HCT116 (cell line): ENCODE measurements at regions not wholly inside any gene's neighbourhood (a gene's known extent, or its start where the extent isn't known, plus 50 kb on each side); places are given as distances from the start of the nearest gene placed in this dataset.

Experiments
- ATAC-seq: fragments of 200-7000 bp; cut with Tn5 transposase; 2 replicates; pipeline ENCODE4 v1.9.1; 2020; ENCODE audit warnings: mild to moderate bottlenecking, moderate library complexity
- BruUV-seq: library from RNA; stranded (reverse); fragments of 400-500 nt; replicated peaks from 2 replicates; lab custom pipeline; 2021; lab: Mats Ljungman, UMichigan
- CTCF ChIA-PET: fragments of 300-600 bp; sonication (Branson Sonifier 250); formaldehyde crosslinking; loops from one replicate; lab custom pipeline; 2021; ENCODE audit warnings: antibody characterized with exemption; lab: Charles Lee
- POLR2A ChIA-PET: fragments of 300-600, 350-600 bp; sonication (Branson Sonifier 250); formaldehyde crosslinking; loops from one replicate; lab custom pipeline; 2021; ENCODE audit warnings: antibody characterized with exemption; lab: Charles Lee
- RAD21 ChIA-PET, 2 experiments: fragments of 300-600 bp; sonication (Branson Sonifier 250); formaldehyde crosslinking; loops; one replicate each; lab custom pipeline; 2023; ENCODE audit warnings: low total read pairs in 2 of 2; ENCODE audit not compliant: uncharacterized antibody in 2 of 2, unreplicated experiment in 2 of 2, low non-redundant PET in 1 of 2; lab: Charles Lee
- DNase-seq: peaks from one replicate; pipeline ENCODE4 v3.0.0-alpha.2; 2010; ENCODE audit warnings: low read depth, low spot score
- H2AFZ ChIP-seq: fragments of 200-600 bp; shearing (Covaris generic), sonication (generic); 2 replicates; pipeline ENCODE4 v1.6.1; 2017; ENCODE audit warnings: low read depth, mixed run types, mixed read lengths, antibody characterized with exemption, low read length; ENCODE audit not compliant: poor library complexity, severe bottlenecking
- H3K27ac ChIP-seq: 2 replicates; pipeline ENCODE4 v1.5.1; 2012; ENCODE audit warnings: low read depth, low read length
- H3K27me3 ChIP-seq: fragments of 200-600 bp; sonication (generic); 2 replicates; pipeline ENCODE4 v1.6.1; 2016; ENCODE audit warnings: mixed run types, low read length, mixed read lengths; ENCODE audit not compliant: insufficient read depth
- H3K36me3 ChIP-seq, 2 experiments: fragments of 200-500 bp in 1 of 2; fragments of 200-600 bp in 1 of 2; sonication (Bioruptor generic) in 1 of 2; sonication (generic) in 1 of 2; 2 replicates each; pipeline versions ENCODE4 v1.5.1 to v1.6.1; 2014 to 2016; ENCODE audit warnings: low read length in 2 of 2, inconsistent platforms in 1 of 2, mixed read lengths in 1 of 2, mixed run types in 1 of 2; ENCODE audit not compliant: insufficient read depth in 2 of 2, control insufficient read depth in 1 of 2
- H3K4me1 ChIP-seq, 2 experiments: fragments of 200-600 bp in 1 of 2; sonication (generic) in 1 of 2; 2 replicates each; pipeline versions ENCODE4 v1.5.1 to v1.6.1; 2012 to 2017; ENCODE audit warnings: low read length in 2 of 2, inconsistent platforms in 1 of 2, mild to moderate bottlenecking in 1 of 2, mixed read lengths in 1 of 2, mixed run types in 1 of 2, moderate library complexity in 1 of 2; ENCODE audit not compliant: insufficient read depth in 2 of 2, control insufficient read depth in 1 of 2
- H3K4me2 ChIP-seq: fragments of 200-600 bp; sonication (generic); 2 replicates; pipeline ENCODE4 v1.6.1; 2017; ENCODE audit warnings: mixed run types, low read length, mixed read lengths
- H3K4me3 ChIP-seq, 2 experiments: fragments of 200-600 bp in 1 of 2; sonication (generic) in 1 of 2; replicated peaks in 1 of 2; 2 replicates each; pipeline ENCODE4 v1.5.1; 2011 to 2016; ENCODE audit warnings: low read length in 2 of 2, control low read depth in 1 of 2, low read depth in 1 of 2, mild to moderate bottlenecking in 1 of 2, mixed read lengths in 1 of 2, mixed run types in 1 of 2
- H3K79me2 ChIP-seq: fragments of 200-600 bp; sonication (generic); 2 replicates; pipeline ENCODE4 v1.6.1; 2017; ENCODE audit warnings: mild to moderate bottlenecking, mixed run types, low read length, moderate library complexity, mixed read lengths; ENCODE audit not compliant: insufficient read depth
- H3K9ac ChIP-seq: fragments of 200-600 bp; sonication (generic); 2 replicates; pipeline ENCODE4 v1.6.1; 2016; ENCODE audit warnings: low read length, mixed read lengths
- H3K9me2 ChIP-seq: fragments of 200-600 bp; sonication (generic), shearing (Covaris generic); 2 replicates; pipeline ENCODE4 v1.6.1; 2017; ENCODE audit warnings: mixed run types, mild to moderate bottlenecking, moderate library complexity; ENCODE audit not compliant: insufficient read depth
- H3K9me3 ChIP-seq, 2 experiments: fragments of 200-500 bp in 1 of 2; fragments of 200-600 bp in 1 of 2; sonication (Bioruptor generic) in 1 of 2; sonication (generic) in 1 of 2; 2 replicates each; pipeline ENCODE4 v1.6.1; 2014 to 2017; ENCODE audit warnings: low read length in 2 of 2, mixed read lengths in 2 of 2, inconsistent platforms in 1 of 2, low read depth in 1 of 2, mild to moderate bottlenecking in 1 of 2, mixed run types in 1 of 2, moderate library complexity in 1 of 2; ENCODE audit not compliant: control insufficient read depth in 1 of 2, insufficient read depth in 1 of 2
- H4K20me1 ChIP-seq: fragments of 200-600 bp; sonication (generic), shearing (Covaris generic); 2 replicates; pipeline ENCODE4 v1.6.1; 2017; ENCODE audit warnings: mixed run types, mild to moderate bottlenecking, moderate library complexity; ENCODE audit not compliant: insufficient read depth
- ATF3 ChIP-seq: IDR thresholded peaks from 2 replicates; pipeline ENCODE4 v1.6.1; 2012
- EGR1 ChIP-seq: IDR thresholded peaks from 2 replicates; pipeline ENCODE4 v1.6.1; 2012; ENCODE audit warnings: low read depth
- JUND ChIP-seq: IDR thresholded peaks from 2 replicates; pipeline ENCODE4 v1.6.1; 2012
- POLR2AphosphoS5 ChIP-seq: IDR thresholded peaks from 2 replicates; pipeline ENCODE4 v1.6.1; 2011; ENCODE audit warnings: mild to moderate bottlenecking, low read depth, low read length, moderate library complexity
- SIN3A ChIP-seq: IDR thresholded peaks from 2 replicates; pipeline ENCODE4 v1.6.1; 2012; ENCODE audit warnings: low read depth
- ZBTB33 ChIP-seq: IDR thresholded peaks from 2 replicates; pipeline ENCODE4 v1.6.1; 2011; ENCODE audit warnings: mild to moderate bottlenecking, low read length, moderate library complexity; ENCODE audit not compliant: insufficient replicate concordance; ENCODE audit errors: extremely low read depth
- ZNF274 ChIP-seq: fragments of 200-500 bp; sonication (Bioruptor generic); IDR thresholded peaks from 2 replicates; pipeline ENCODE4 v1.6.1; 2014; ENCODE audit warnings: mild to moderate bottlenecking, low read depth, low read length, inconsistent platforms
- intact Hi-C: fragments of 100-400 bp; cut with micrococcal nuclease; formaldehyde crosslinking; loops from 2 replicates; pipeline ENCODE4 v1.10.0; 2022

GRCh38 chr5:19002111-19002510 lies 985.9 kb downstream of the CDH18 start:
- Histone ChIP-seq H3K4me3 (no peak overlapping the region), H4K20me1 (no peaks in the 10 kb centered on the region), H3K36me3 (no peaks in the 10 kb centered on the region), H3K9me2 (no peaks in the 10 kb centered on the region), H3K27me3 (no peaks in the 10 kb centered on the region), H3K4me2 (no peak overlapping the region), H3K9me3 (peaks cover 13 to 33% of the 10 kb centered on the region in 2 experiments; a peak in 3 of 4 replicates), H3K79me2 (no peaks in the 10 kb centered on the region), H3K4me1 (no peaks in the 10 kb centered on the region), H3K27ac (no peak overlapping the region), H2AFZ (no peak overlapping the region), H3K9ac (no peak overlapping the region)
- BruUV-seq, result no TSS peak
- DNase-seq (no peak), ATAC-seq (no peak)
- POLR2A ChIA-PET, result no interaction called here
- CTCF ChIA-PET, result no interaction called here
- RAD21 ChIA-PET, result no interaction called here
- TF ChIP-seq JUND (no peak), EGR1 (no peak), ZBTB33 (no peak)
- intact Hi-C loops, result no loop called here

- H3K27ac ChIP-seq, result no peak overlapping the region
- H4K20me1 ChIP-seq, result no peaks in the 10 kb centered on the region
- ATAC-seq (no peak), DNase-seq (no peak)
- H3K9me3 ChIP-seq, result peaks cover 12 to 27% of the 10 kb centered on the region in 2 experiments; a peak in 2 of 4 replicates
- ChIA-PET CTCF (no interaction called here), RAD21 (no interaction called here), POLR2A (no interaction called here)
- H3K36me3 ChIP-seq, result no peaks in the 10 kb centered on the region
- no peak overlapping the region for H3K4me3 ChIP-seq
- intact Hi-C loops, result no loop called here
- H3K27me3 ChIP-seq, result no peaks in the 10 kb centered on the region
- no peaks in the 10 kb centered on the region for H3K4me1 ChIP-seq
- no TSS peak for BruUV-seq
- H3K79me2 ChIP-seq, result no peaks in the 10 kb centered on the region
- H3K4me2 ChIP-seq, result no peak overlapping the region
- no peak overlapping the region for H3K9ac ChIP-seq
- no peaks in the 10 kb centered on the region for H3K9me2 ChIP-seq
- H2AFZ ChIP-seq, result no peak overlapping the region
- TF ChIP-seq POLR2AphosphoS5 (no peak), ZNF274 (no peak), ZBTB33 (no peak), SIN3A (no peak), ATF3 (no peak)
- TF ChIP-seq, all 23 proteins: peak for 0
Measured at GRCh38 chr5:19018822-19019221, 969.2 kb downstream of the CDH18 start.
